Duodenal mucosa (tissue), 2 donors: ENCODE measurements at regions not wholly inside any gene's neighbourhood (a gene's known extent, or its start where the extent isn't known, plus 50 kb on each side); places are given as distances from the start of the nearest gene placed in this dataset.

Source experiments
- H3K27ac ChIP-seq: one replicate; pipeline ENCODE4 v1.7.0; 2013; ENCODE audit warnings: low read depth, low read length
- H3K27me3 ChIP-seq, 2 donors: one replicate each; pipeline ENCODE4 v1.7.0; 2013; ENCODE audit warnings: low read length in 2 of 2, control low read depth in 1 of 2; ENCODE audit not compliant: insufficient read depth in 2 of 2, control insufficient read depth in 1 of 2
- H3K36me3 ChIP-seq, 2 donors: one replicate each; pipeline ENCODE4 v1.7.0; 2013; ENCODE audit warnings: low read length in 2 of 2, control low read depth in 1 of 2; ENCODE audit not compliant: insufficient read depth in 2 of 2, control insufficient read depth in 1 of 2
- H3K4me1 ChIP-seq, 2 donors: one replicate each; pipeline ENCODE4 v1.7.0; 2013; ENCODE audit warnings: low read length in 2 of 2, control low read depth in 1 of 2; ENCODE audit not compliant: insufficient read depth in 2 of 2, control insufficient read depth in 1 of 2
- H3K4me3 ChIP-seq, 2 donors: one replicate each; pipeline ENCODE4 v1.7.0; 2013; ENCODE audit warnings: low read length in 2 of 2, low read depth in 1 of 2
- H3K9ac ChIP-seq, 2 donors: one replicate each; pipeline ENCODE4 v1.7.0; 2013; ENCODE audit warnings: low read length in 2 of 2, low read depth in 1 of 2
- H3K9me3 ChIP-seq, 2 donors: one replicate each; pipeline ENCODE4 v1.7.0; 2013; ENCODE audit warnings: low read length in 2 of 2, control low read depth in 1 of 2; ENCODE audit not compliant: control insufficient read depth in 1 of 2

GRCh38 chr6:6920987-6921313, 186.8 kb upstream of the RREB1 start:
- no peak overlapping the region for H3K4me3 ChIP-seq
- H3K9ac ChIP-seq: no peak overlapping the region
- no peaks in the 10 kb centered on the region for H3K36me3 ChIP-seq
- peaks cover 4 to 6% of the 10 kb centered on the region in 2 donors for H3K4me1 ChIP-seq
- no peaks in the 10 kb centered on the region for H3K27me3 ChIP-seq
- H3K9me3 ChIP-seq: peaks cover 0 to 2% of the 10 kb centered on the region in 2 donors
- H3K27ac ChIP-seq: no peak overlapping the region

GRCh38 chr6:6922166-6922565, 185.6 kb upstream of the RREB1 start:
- Histone ChIP-seq H3K4me3 (no peak overlapping the region), H3K36me3 (no peaks in the 10 kb centered on the region), H3K27me3 (no peaks in the 10 kb centered on the region), H3K9me3 (peaks cover 0 to 2% of the 10 kb centered on the region in 2 donors), H3K9ac (no peak overlapping the region), H3K27ac (no peak overlapping the region), H3K4me1 (no peaks in the 10 kb centered on the region)

GRCh38 chr6:6923605-6924004, 184.2 kb upstream of the RREB1 start:
- Histone ChIP-seq H3K27ac (no peak overlapping the region), H3K9me3 (peaks cover 0 to 2% of the 10 kb centered on the region in 2 donors), H3K27me3 (no peaks in the 10 kb centered on the region), H3K36me3 (no peaks in the 10 kb centered on the region), H3K4me1 (no peaks in the 10 kb centered on the region), H3K9ac (no peak overlapping the region), H3K4me3 (no peak overlapping the region)

GRCh38 chr6:6924708-6925107, 183.1 kb upstream of the RREB1 start:
- Histone ChIP-seq H3K27ac (no peak overlapping the region), H3K4me3 (no peak overlapping the region), H3K9me3 (peaks cover 0 to 2% of the 10 kb centered on the region in 2 donors), H3K4me1 (no peaks in the 10 kb centered on the region), H3K36me3 (no peaks in the 10 kb centered on the region), H3K27me3 (no peaks in the 10 kb centered on the region), H3K9ac (no peak overlapping the region)

- Histone ChIP-seq H3K9me3 (peaks cover 0 to 2% of the 10 kb centered on the region in 2 donors), H3K4me3 (no peak overlapping the region), H3K36me3 (no peaks in the 10 kb centered on the region), H3K9ac (no peak overlapping the region), H3K27me3 (no peaks in the 10 kb centered on the region), H3K27ac (no peak overlapping the region), H3K4me1 (no peaks in the 10 kb centered on the region)
These were observed 182.2 kb upstream of the RREB1 start for GRCh38 chr6:6925391-6926164.

GRCh38 chr6:6926856-6927255, 180.9 kb upstream of the RREB1 start:
- Histone ChIP-seq H3K36me3 (no peaks in the 10 kb centered on the region), H3K4me1 (peaks cover 0 to 5% of the 10 kb centered on the region in 2 donors), H3K9me3 (peaks cover 0 to 2% of the 10 kb centered on the region in 2 donors), H3K4me3 (no peak overlapping the region), H3K27ac (no peak overlapping the region), H3K27me3 (no peaks in the 10 kb centered on the region), H3K9ac (no peak overlapping the region)

- H3K9me3 ChIP-seq: no peaks in the 10 kb centered on the region
- H3K9ac ChIP-seq: no peak overlapping the region
- H3K27ac ChIP-seq: no peak overlapping the region
- H3K4me1 ChIP-seq: peaks cover 0 to 5% of the 10 kb centered on the region in 2 donors
- H3K4me3 ChIP-seq: peak overlapping the region in 1 of 2 donors; percentile 34
- no peaks in the 10 kb centered on the region for H3K36me3 ChIP-seq
- H3K27me3 ChIP-seq: no peaks in the 10 kb centered on the region
These were observed 180.0 kb upstream of the RREB1 start for GRCh38 chr6:6927521-6928361.

GRCh38 chr6:6930223-6930880, 177.4 kb upstream of the RREB1 start:
- H3K4me3 ChIP-seq: no peak overlapping the region
- H3K4me1 ChIP-seq: peaks cover 0 to 5% of the 10 kb centered on the region in 2 donors
- no peaks in the 10 kb centered on the region for H3K9me3 ChIP-seq
- H3K27ac ChIP-seq: no peak overlapping the region
- no peaks in the 10 kb centered on the region for H3K27me3 ChIP-seq
- no peak overlapping the region for H3K9ac ChIP-seq
- H3K36me3 ChIP-seq: no peaks in the 10 kb centered on the region

- Histone ChIP-seq H3K36me3 (no peaks in the 10 kb centered on the region), H3K27me3 (no peaks in the 10 kb centered on the region), H3K9ac (no peak overlapping the region), H3K27ac (no peak overlapping the region), H3K9me3 (no peaks in the 10 kb centered on the region), H3K4me3 (no peak overlapping the region), H3K4me1 (peaks cover 0 to 5% of the 10 kb centered on the region in 2 donors)
These were observed 176.4 kb upstream of the RREB1 start for GRCh38 chr6:6931071-6932025.
